Transverse colon (tissue), 4 donors: ENCODE measurements at regions not wholly inside any gene's neighbourhood (a gene's known extent, or its start where the extent isn't known, plus 50 kb on each side); places are given as distances from the start of the nearest gene placed in this dataset.
A peak's percentile ranks its signal among the peaks of the same experiment; 100 is the strongest.

Source experiments
- DNase-seq: peaks from one replicate; pipeline ENCODE4 v3.0.0-alpha.2; 2019
- H3K27ac ChIP-seq, 4 donors: fragments of 200-600 bp; sonication (generic); 2 replicates each; pipeline ENCODE4 v1.5.1; 2016 to 2018; ENCODE audit warnings: inconsistent platforms in 4 of 4
- H3K27me3 ChIP-seq: fragments of 200-600 bp; sonication (generic); 2 replicates; pipeline ENCODE4 v1.5.1; 2017; ENCODE audit warnings: inconsistent platforms
- H3K36me3 ChIP-seq, 4 donors: fragments of 200-600 bp; sonication (generic); 2 replicates each; pipeline ENCODE4 v1.5.1; 2017 to 2019; ENCODE audit warnings: inconsistent platforms in 4 of 4
- H3K4me1 ChIP-seq, 4 donors: fragments of 200-600 bp; sonication (generic); 2 replicates each; pipeline ENCODE4 v1.5.1; 2017 to 2020; ENCODE audit warnings: inconsistent platforms in 4 of 4
- H3K4me3 ChIP-seq, 4 donors: fragments of 200-600 bp; sonication (generic); 1 replicate in 1 of 4; 2 replicates in 3 of 4; pipeline versions ENCODE4 v1.5.1 to v1.6.1; 2017 to 2019; ENCODE audit warnings: inconsistent platforms in 4 of 4
- H3K9me3 ChIP-seq, 2 donors: fragments of 200-600 bp; sonication (generic); 2 replicates each; pipeline ENCODE4 v1.5.1; 2017 to 2019; ENCODE audit warnings: inconsistent platforms in 2 of 2
- CTCF ChIP-seq, 5 experiments: fragments of 200-600 bp in 3 of 5; fragments of 450-650 bp in 2 of 5; sonication (generic) in 3 of 5; IDR thresholded peaks; 1 replicate in 2 of 5; 2 replicates in 3 of 5; pipeline ENCODE4 v1.5.1; 2016 to 2017; ENCODE audit warnings: antibody characterized with exemption in 5 of 5, inconsistent platforms in 3 of 5, mild to moderate bottlenecking in 2 of 5, moderate library complexity in 1 of 5
- EP300 ChIP-seq: sonication (generic); formaldehyde crosslinking; IDR thresholded peaks from one replicate; pipeline ENCODE4 v1.6.1; 2017; ENCODE audit warnings: antibody characterized with exemption, low read depth
- POLR2A ChIP-seq: fragments of 450-650 bp; IDR thresholded peaks from one replicate; pipeline ENCODE4 v1.6.1; 2016; ENCODE audit warnings: antibody characterized with exemption, mild to moderate bottlenecking, moderate library complexity
- POLR2AphosphoS5 ChIP-seq, 3 donors: sonication (generic); formaldehyde crosslinking; IDR thresholded peaks; one replicate each; pipeline ENCODE4 v1.6.1; 2016; ENCODE audit warnings: antibody characterized with exemption in 3 of 3
- WGBS, 2 donors: methylation state at CpG; one replicate each; pipeline ENCODE4 v1.1.5; 2018; ENCODE audit warnings: low coverage in 1 of 2; 5-methylcytosine and 5-hydroxymethylcytosine counted together
- in situ Hi-C, 4 donors: fragments of 200-750 bp; cut with MboI; loops; one replicate each; pipeline versions ENCODE4 v1.15.0 to v1.15.1; 2017; ENCODE audit warnings: low sequenced_read_pairs in 3 of 4, low pct_ligation_motif_present in 1 of 4, low pct_unique_long_range_greater_than_20kb in 1 of 4
- intact Hi-C: fragments of 100-400 bp; cut with DNase I; formaldehyde crosslinking; loops from one replicate; pipeline ENCODE4 v1.15.1; 2023; ENCODE audit warnings: low total_unique reads

- no peaks in the 10 kb centered on the region for H3K36me3 ChIP-seq
- no peak for TF ChIP-seq EP300
- no peak for TF ChIP-seq POLR2A
- TF ChIP-seq CTCF (IDR thresholded peaks at IDR 0.05) = no peak
- TF ChIP-seq POLR2AphosphoS5 (IDR thresholded peaks at IDR 0.05) = no peak
- H3K4me3 ChIP-seq = no peak overlapping the region
- no peaks in the 10 kb centered on the region for H3K27me3 ChIP-seq
- in situ Hi-C loops = no loop called here
- intact Hi-C loops = no loop called here
- H3K4me1 ChIP-seq = no peaks in the 10 kb centered on the region
- H3K9me3 ChIP-seq = no peaks in the 10 kb centered on the region
- DNase-seq = no peak
- WGBS, 2 donors = 73% methylated on average over 12 of the region's 12 CpGs
- no peak overlapping the region for H3K27ac ChIP-seq
These were observed 279.7 kb upstream of the FIGN start for GRCh38 chr2:164015328-164016123.

- Histone ChIP-seq H3K4me1 (no peaks in the 10 kb centered on the region), H3K27me3 (no peaks in the 10 kb centered on the region), H3K36me3 (no peaks in the 10 kb centered on the region), H3K27ac (peak overlapping the region in 1 of 4 donors; percentile 14), H3K9me3 (no peaks in the 10 kb centered on the region), H3K4me3 (no peak overlapping the region)
- 60 to 66% methylated on average over 1 of the region's 1 CpG for WGBS, 2 donors
- TF ChIP-seq POLR2A (no peak), EP300 (no peak), POLR2AphosphoS5 (IDR thresholded peaks at IDR 0.05) (no peak), CTCF (IDR thresholded peaks at IDR 0.05) (no peak)
- in situ Hi-C loops (no loop called here), intact Hi-C loops (no loop called here)
- DNase-seq = no peak
These were observed 279.0 kb upstream of the FIGN start for GRCh38 chr2:164014791-164015190.

- no peak for DNase-seq
- WGBS, 2 donors = 72 to 76% methylated on average over 9 to 11 of the region's 11 CpGs
These were observed 278.4 kb upstream of the FIGN start for GRCh38 chr2:164014068-164014731.

More at GRCh38 chr2:164014068-164014731, 278.4 kb upstream of the FIGN start:
- H3K27me3 ChIP-seq = no peaks in the 10 kb centered on the region
- H3K9me3 ChIP-seq = no peaks in the 10 kb centered on the region
- no peaks in the 10 kb centered on the region for H3K36me3 ChIP-seq
- intact Hi-C loops = no loop called here
- in situ Hi-C loops = no loop called here
- no peak for TF ChIP-seq POLR2AphosphoS5 (IDR thresholded peaks at IDR 0.05)
- TF ChIP-seq POLR2A = no peak
- TF ChIP-seq CTCF (IDR thresholded peaks at IDR 0.05) = no peak
- TF ChIP-seq EP300 = no peak
- peak overlapping the region in 1 of 4 donors; percentile 14 for H3K27ac ChIP-seq
- H3K4me3 ChIP-seq = no peak overlapping the region
- H3K4me1 ChIP-seq = no peaks in the 10 kb centered on the region
